HEK293 (cell line): ENCODE measurements at regions not wholly inside any gene's neighbourhood (a gene's known extent, or its start where the extent isn't known, plus 50 kb on each side); places are given as distances from the start of the nearest gene placed in this dataset.
A peak's percentile ranks its signal among the peaks of the same experiment; 100 is the strongest.

Experiments
- CTCF ChIA-PET: fragments of 350-600 bp; formaldehyde crosslinking; extraction: SDS; loops from one replicate; lab custom pipeline; 2021; ENCODE audit warnings: antibody characterized with exemption; lab: Yijun Ruan, JAX
- POLR2A ChIA-PET: fragments of 300-600 bp; formaldehyde crosslinking; extraction: SDS; loops from one replicate; lab custom pipeline; 2020; ENCODE audit warnings: antibody characterized with exemption, inconsistent platforms; lab: Yijun Ruan, JAX
- H3K27ac ChIP-seq: fragments of 200-500 bp; sonication (Bioruptor generic); 2 replicates; pipeline ENCODE4 v1.5.1; 2014; ENCODE audit warnings: low read depth, low read length, control low read depth, inconsistent platforms; ENCODE audit errors: extremely low read depth
- H3K36me3 ChIP-seq, 2 experiments: fragments of 200-500 bp in 1 of 2; sonication (Bioruptor generic) in 1 of 2; 1 replicate in 1 of 2; 2 replicates in 1 of 2; pipeline ENCODE4 v1.5.1; 2014 to 2017; ENCODE audit warnings: inconsistent platforms in 2 of 2, low read length in 2 of 2; ENCODE audit not compliant: control insufficient read depth in 2 of 2, insufficient read depth in 1 of 2
- H3K4me1 ChIP-seq: fragments of 200-500 bp; sonication (Bioruptor generic); 2 replicates; pipeline ENCODE4 v1.5.1; 2014; ENCODE audit warnings: mild to moderate bottlenecking, low read length, inconsistent platforms; ENCODE audit not compliant: control insufficient read depth, insufficient read depth
- H3K4me3 ChIP-seq: 2 replicates; pipeline ENCODE4 v1.5.1; 2011; ENCODE audit warnings: low read depth, mild to moderate bottlenecking, control low read depth, low read length, moderate library complexity
- H3K9me3 ChIP-seq: fragments of 200-500 bp; sonication (Bioruptor generic); 2 replicates; pipeline ENCODE4 v1.5.1; 2014; ENCODE audit warnings: low read depth, low read length, inconsistent platforms; ENCODE audit not compliant: control insufficient read depth, insufficient read depth
- EGR2 ChIP-seq: fragments of 450-650 bp; formaldehyde crosslinking; IDR thresholded peaks from 2 replicates; pipeline ENCODE4 v1.5.1; 2016; ENCODE audit warnings: low read depth, missing biosample characterization, missing genetic modification characterization
- OSR2 ChIP-seq: fragments of 450-650 bp; formaldehyde crosslinking; IDR thresholded peaks from 2 replicates; pipeline ENCODE4 v1.5.1; 2016; ENCODE audit warnings: missing biosample characterization, missing genetic modification characterization
- PRDM1 ChIP-seq: fragments of 450-650 bp; formaldehyde crosslinking; IDR thresholded peaks from 2 replicates; pipeline ENCODE4; 2016; ENCODE audit warnings: missing biosample characterization, missing genetic modification characterization
- SCRT2 ChIP-seq: fragments of 450-650 bp; formaldehyde crosslinking; IDR thresholded peaks from 2 replicates; pipeline ENCODE4 v1.5.1; 2016; ENCODE audit warnings: missing biosample characterization, missing genetic modification characterization
- TCF7L2 ChIP-seq: IDR thresholded peaks from 2 replicates; pipeline ENCODE4 v1.6.1; 2011; ENCODE audit warnings: low read depth, mild to moderate bottlenecking, inconsistent platforms, low read length, moderate library complexity, borderline replicate concordance
- ZBTB21 ChIP-seq: fragments of 450-650 bp; formaldehyde crosslinking; IDR thresholded peaks from 2 replicates; pipeline ENCODE4 v1.5.1; 2017; ENCODE audit warnings: missing biosample characterization, missing genetic modification characterization
- ZBTB7A ChIP-seq: fragments of 450-650 bp; formaldehyde crosslinking; IDR thresholded peaks from 2 replicates; pipeline ENCODE4 v1.5.1; 2016; ENCODE audit warnings: low read depth, missing biosample characterization, missing genetic modification characterization
- ZFHX2 ChIP-seq: fragments of 450-650 bp; formaldehyde crosslinking; conservative IDR thresholded peaks from 2 replicates; pipeline ENCODE4 v1.5.1; 2016; ENCODE audit warnings: missing biosample characterization, missing genetic modification characterization
- ZNF10 ChIP-seq: fragments of 450-650 bp; formaldehyde crosslinking; IDR thresholded peaks from 2 replicates; pipeline ENCODE4 v1.5.1; 2017; ENCODE audit warnings: missing biosample characterization, missing genetic modification characterization
- ZNF2 ChIP-seq: fragments of 450-650 bp; formaldehyde crosslinking; IDR thresholded peaks from 2 replicates; pipeline ENCODE4 v1.5.1; 2016; ENCODE audit warnings: missing biosample characterization, missing genetic modification characterization
- ZNF514 ChIP-seq: fragments of 450-650 bp; formaldehyde crosslinking; IDR thresholded peaks from 2 replicates; pipeline ENCODE4 v1.5.1; 2016; ENCODE audit warnings: missing biosample characterization, missing genetic modification characterization
- ZNF529 ChIP-seq: fragments of 450-650 bp; formaldehyde crosslinking; IDR thresholded peaks from 2 replicates; pipeline ENCODE4 v1.5.1; 2017; ENCODE audit warnings: missing genetic modification characterization, missing biosample characterization; ENCODE audit not compliant: insufficient replicate concordance
- ZNF623 ChIP-seq: fragments of 450-650 bp; formaldehyde crosslinking; IDR thresholded peaks from 2 replicates; pipeline ENCODE4 v1.5.1; 2016; ENCODE audit warnings: missing biosample characterization, missing genetic modification characterization
- ZNF701 ChIP-seq: fragments of 450-650 bp; formaldehyde crosslinking; IDR thresholded peaks from 2 replicates; pipeline ENCODE4 v1.5.1; 2016; ENCODE audit warnings: missing biosample characterization, missing genetic modification characterization
- ZNF830 ChIP-seq: fragments of 450-650 bp; IDR thresholded peaks from 2 replicates; pipeline ENCODE4 v1.5.0; 2018; ENCODE audit warnings: missing biosample characterization, missing genetic modification characterization, low read depth, mild to moderate bottlenecking, moderate library complexity
- TF ChIP-seq, protein P1 (sequence below): fragments of 450-650 bp; formaldehyde crosslinking; IDR thresholded peaks from 2 replicates; pipeline ENCODE4 v1.5.1; 2016; ENCODE audit warnings: missing biosample characterization, missing genetic modification characterization, borderline replicate concordance
- TF ChIP-seq, protein P2 (sequence below): fragments of 450-650 bp; formaldehyde crosslinking; IDR thresholded peaks from 2 replicates; pipeline ENCODE4 v1.5.1; 2016; ENCODE audit warnings: missing biosample characterization, missing genetic modification characterization
- TF ChIP-seq, protein P3 (sequence below): fragments of 450-650 bp; formaldehyde crosslinking; IDR thresholded peaks from 2 replicates; pipeline ENCODE4 v1.5.1; 2016; ENCODE audit warnings: missing biosample characterization, missing genetic modification characterization
- TF ChIP-seq, protein P4 (sequence below): fragments of 450-650 bp; IDR thresholded peaks from 2 replicates; pipeline ENCODE4 v1.5.1; 2018; ENCODE audit warnings: missing biosample characterization, mild to moderate bottlenecking, missing genetic modification characterization

DNA sequence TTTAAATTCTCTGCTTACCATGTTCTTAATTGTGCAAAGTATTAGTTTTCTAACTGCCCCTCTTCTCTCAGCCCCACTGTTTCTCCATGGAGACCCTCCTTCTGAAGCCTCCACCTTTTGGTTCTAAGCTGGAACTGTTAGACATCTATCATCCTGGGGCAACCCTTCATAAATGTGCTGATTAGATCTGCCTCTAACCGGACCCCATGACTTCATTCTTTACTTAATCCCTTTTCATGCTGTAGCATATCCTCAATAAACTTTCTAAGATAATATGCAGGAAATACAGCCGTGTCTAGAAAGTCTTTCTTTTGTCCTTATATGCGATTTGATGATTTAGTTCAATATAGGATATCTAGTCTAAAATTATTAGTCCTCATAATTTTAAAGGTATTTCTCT is 1020.1 kb downstream of the ADGRL2 start (continued):
- TF ChIP-seq, protein P1, sequence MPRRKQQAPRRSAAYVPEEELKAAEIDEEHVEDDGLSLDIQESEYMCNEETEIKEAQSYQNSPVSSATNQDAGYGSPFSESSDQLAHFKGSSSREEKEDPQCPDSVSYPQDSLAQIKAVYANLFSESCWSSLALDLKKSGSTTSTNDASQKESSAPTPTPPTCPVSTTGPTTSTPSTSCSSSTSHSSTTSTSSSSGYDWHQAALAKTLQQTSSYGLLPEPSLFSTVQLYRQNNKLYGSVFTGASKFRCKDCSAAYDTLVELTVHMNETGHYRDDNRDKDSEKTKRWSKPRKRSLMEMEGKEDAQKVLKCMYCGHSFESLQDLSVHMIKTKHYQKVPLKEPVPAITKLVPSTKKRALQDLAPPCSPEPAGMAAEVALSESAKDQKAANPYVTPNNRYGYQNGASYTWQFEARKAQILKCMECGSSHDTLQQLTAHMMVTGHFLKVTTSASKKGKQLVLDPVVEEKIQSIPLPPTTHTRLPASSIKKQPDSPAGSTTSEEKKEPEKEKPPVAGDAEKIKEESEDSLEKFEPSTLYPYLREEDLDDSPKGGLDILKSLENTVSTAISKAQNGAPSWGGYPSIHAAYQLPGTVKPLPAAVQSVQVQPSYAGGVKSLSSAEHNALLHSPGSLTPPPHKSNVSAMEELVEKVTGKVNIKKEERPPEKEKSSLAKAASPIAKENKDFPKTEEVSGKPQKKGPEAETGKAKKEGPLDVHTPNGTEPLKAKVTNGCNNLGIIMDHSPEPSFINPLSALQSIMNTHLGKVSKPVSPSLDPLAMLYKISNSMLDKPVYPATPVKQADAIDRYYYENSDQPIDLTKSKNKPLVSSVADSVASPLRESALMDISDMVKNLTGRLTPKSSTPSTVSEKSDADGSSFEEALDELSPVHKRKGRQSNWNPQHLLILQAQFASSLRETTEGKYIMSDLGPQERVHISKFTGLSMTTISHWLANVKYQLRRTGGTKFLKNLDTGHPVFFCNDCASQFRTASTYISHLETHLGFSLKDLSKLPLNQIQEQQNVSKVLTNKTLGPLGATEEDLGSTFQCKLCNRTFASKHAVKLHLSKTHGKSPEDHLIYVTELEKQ (tag by site-specific recombination), result no peak
- TF ChIP-seq, all 188 proteins: peak for 0

DNA sequence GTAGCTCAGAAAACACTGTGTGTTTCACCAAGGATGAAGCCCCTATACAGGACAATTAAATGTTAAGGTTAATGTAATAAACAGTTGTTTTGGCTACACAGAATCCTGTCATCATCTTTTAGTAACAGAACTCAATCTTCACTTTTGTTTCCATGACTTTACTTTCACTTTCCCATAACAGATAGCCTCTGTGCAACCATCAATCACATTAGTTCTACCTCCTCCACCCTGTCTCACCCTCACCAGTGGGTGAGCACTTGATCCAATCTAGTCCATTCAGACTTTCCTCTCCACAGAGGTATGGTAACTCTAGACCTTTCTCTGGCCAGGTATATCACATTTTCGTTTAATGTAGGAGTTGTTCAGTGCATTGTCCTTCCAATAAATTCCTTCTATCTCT is 1018.5 kb downstream of the ADGRL2 start:
- POLR2A ChIA-PET, result no interaction called here
- TF ChIP-seq ZFHX2 (tag by site-specific recombination) (0 out of 2 replicates have a peak, but pooled peaks have one; percentile 16), PRDM1 (tag by site-specific recombination) (peak; percentile 68), EGR2 (peak; percentile 16; the same call in 1 of the 2 replicates), ZNF701 (no peak), ZNF529 (tag by site-specific recombination) (no peak)
- CTCF ChIA-PET, result no interaction called here
- Histone ChIP-seq H3K4me3 (no peak overlapping the region), H3K9me3 (no peaks in the 10 kb centered on the region), H3K36me3 (no peaks in the 10 kb centered on the region), H3K27ac (no peak overlapping the region), H3K4me1 (no peaks in the 10 kb centered on the region)

DNA sequence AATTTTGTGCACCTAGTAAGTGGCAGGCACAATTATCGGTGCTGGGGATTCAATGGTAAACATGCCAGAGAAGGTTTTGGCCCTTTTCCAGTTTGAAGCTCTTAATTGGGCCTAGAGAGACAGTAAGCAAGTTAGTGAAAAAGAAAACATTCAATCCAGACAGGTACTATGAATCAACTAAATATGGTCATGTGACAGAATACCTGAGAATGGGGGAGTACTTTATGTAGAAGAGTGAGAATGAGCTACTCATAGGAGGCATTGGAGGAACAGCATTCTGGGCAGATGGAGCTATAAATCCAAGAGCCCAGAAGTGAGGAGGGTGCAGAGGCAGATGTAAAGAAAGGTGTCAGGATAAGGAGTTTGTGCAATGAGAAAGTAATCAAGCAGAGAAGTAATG is 1017.9 kb downstream of the ADGRL2 start:
- Histone ChIP-seq H3K4me3 (no peak overlapping the region), H3K36me3 (no peaks in the 10 kb centered on the region), H3K27ac (no peak overlapping the region), H3K4me1 (no peaks in the 10 kb centered on the region), H3K9me3 (no peaks in the 10 kb centered on the region)
- TF ChIP-seq OSR2 (tag by site-specific recombination) (no peak), SCRT2 (tag by site-specific recombination) (no peak), TCF7L2 (no peak), ZNF623 (tag by site-specific recombination) (no peak), ZBTB21 (tag by site-specific recombination) (no peak)
- TF ChIP-seq, protein P2, sequence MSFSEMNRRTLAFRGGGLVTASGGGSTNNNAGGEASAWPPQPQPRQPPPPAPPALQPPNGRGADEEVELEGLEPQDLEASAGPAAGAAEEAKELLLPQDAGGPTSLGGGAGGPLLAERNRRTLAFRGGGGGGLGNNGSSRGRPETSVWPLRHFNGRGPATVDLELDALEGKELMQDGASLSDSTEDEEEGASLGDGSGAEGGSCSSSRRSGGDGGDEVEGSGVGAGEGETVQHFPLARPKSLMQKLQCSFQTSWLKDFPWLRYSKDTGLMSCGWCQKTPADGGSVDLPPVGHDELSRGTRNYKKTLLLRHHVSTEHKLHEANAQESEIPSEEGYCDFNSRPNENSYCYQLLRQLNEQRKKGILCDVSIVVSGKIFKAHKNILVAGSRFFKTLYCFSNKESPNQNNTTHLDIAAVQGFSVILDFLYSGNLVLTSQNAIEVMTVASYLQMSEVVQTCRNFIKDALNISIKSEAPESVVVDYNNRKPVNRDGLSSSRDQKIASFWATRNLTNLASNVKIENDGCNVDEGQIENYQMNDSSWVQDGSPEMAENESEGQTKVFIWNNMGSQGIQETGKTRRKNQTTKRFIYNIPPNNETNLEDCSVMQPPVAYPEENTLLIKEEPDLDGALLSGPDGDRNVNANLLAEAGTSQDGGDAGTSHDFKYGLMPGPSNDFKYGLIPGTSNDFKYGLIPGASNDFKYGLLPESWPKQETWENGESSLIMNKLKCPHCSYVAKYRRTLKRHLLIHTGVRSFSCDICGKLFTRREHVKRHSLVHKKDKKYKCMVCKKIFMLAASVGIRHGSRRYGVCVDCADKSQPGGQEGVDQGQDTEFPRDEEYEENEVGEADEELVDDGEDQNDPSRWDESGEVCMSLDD, result no peak
- ChIA-PET CTCF (interaction anchor here (0.6 kb wide), 2 partner anchors 102 to 305 kb away, joined by 3 read pairs; no protein-coding TSS in a partner anchor), POLR2A (no interaction called here)

DNA sequence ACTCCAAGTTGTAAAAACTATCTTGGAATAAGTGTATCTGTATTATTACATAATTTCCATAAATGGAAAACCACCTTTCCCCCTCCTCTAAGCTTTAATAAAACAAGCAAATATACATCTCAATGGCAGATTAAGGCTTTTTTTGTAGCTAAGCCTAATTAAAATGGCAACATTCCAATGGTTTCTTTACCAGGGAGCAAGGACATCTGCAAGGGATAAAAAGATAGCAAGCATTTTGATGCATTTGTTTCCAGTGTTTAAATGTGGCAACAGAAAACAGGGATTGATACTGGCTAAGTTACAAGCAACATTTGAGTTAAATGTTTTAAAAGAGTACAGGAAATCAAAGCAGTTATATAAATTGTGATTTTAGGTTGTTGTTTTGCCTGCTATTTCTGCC is 1012.7 kb downstream of the ADGRL2 start:
- ChIA-PET CTCF (no interaction called here), POLR2A (no interaction called here)
- no peak overlapping the region for H3K4me3 ChIP-seq
- no peaks in the 10 kb centered on the region for H3K4me1 ChIP-seq
- no peak for TF ChIP-seq ZNF2 (tag by site-specific recombination)
- no peak for TF ChIP-seq ZNF10 (tag by site-specific recombination)
- TF ChIP-seq ZNF830 (tag by site-specific recombination), result no peak
- TF ChIP-seq, protein P2, result no peak
- TF ChIP-seq ZNF514 (tag by site-specific recombination), result no peak
- TF ChIP-seq ZBTB7A (tag by site-specific recombination), result no peak
- TF ChIP-seq, protein P3, sequence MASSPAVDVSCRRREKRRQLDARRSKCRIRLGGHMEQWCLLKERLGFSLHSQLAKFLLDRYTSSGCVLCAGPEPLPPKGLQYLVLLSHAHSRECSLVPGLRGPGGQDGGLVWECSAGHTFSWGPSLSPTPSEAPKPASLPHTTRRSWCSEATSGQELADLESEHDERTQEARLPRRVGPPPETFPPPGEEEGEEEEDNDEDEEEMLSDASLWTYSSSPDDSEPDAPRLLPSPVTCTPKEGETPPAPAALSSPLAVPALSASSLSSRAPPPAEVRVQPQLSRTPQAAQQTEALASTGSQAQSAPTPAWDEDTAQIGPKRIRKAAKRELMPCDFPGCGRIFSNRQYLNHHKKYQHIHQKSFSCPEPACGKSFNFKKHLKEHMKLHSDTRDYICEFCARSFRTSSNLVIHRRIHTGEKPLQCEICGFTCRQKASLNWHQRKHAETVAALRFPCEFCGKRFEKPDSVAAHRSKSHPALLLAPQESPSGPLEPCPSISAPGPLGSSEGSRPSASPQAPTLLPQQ, result no peak
- TF ChIP-seq, protein P4, sequence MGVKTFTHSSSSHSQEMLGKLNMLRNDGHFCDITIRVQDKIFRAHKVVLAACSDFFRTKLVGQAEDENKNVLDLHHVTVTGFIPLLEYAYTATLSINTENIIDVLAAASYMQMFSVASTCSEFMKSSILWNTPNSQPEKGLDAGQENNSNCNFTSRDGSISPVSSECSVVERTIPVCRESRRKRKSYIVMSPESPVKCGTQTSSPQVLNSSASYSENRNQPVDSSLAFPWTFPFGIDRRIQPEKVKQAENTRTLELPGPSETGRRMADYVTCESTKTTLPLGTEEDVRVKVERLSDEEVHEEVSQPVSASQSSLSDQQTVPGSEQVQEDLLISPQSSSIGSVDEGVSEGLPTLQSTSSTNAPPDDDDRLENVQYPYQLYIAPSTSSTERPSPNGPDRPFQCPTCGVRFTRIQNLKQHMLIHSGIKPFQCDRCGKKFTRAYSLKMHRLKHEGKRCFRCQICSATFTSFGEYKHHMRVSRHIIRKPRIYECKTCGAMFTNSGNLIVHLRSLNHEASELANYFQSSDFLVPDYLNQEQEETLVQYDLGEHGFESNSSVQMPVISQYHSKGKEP, result no peak
- H3K27ac ChIP-seq, result no peak overlapping the region
- no peaks in the 10 kb centered on the region for H3K9me3 ChIP-seq
- no peaks in the 10 kb centered on the region for H3K36me3 ChIP-seq
